ENCODE measurements at regions not wholly inside any gene's neighbourhood (a gene's known extent, or its start where the extent isn't known, plus 50 kb on each side); places are given as distances from the start of the nearest gene placed in this dataset.

- peaks cover 0 to 2% (median 0%) of the 10 kb centered on the region in 4 donors for H3K9me3 ChIP-seq (ENCODE audit: control insufficient read depth in 4 of 4, low read length in 3 of 4)
- DNase-seq (ENCODE audit: low spot score), result no peak
- no peak overlapping the region for H3K4me3 ChIP-seq (ENCODE audit: low read depth in 1 of 3, low read length in 3 of 3)
- WGBS, result 48% methylated on average over 2 of the region's 2 CpGs
- H3K27ac ChIP-seq (ENCODE audit: low read depth in 1 of 2, low read length in 2 of 2), result no peak overlapping the region
- H3K4me1 ChIP-seq (ENCODE audit: control insufficient read depth in 4 of 4, insufficient read depth in 4 of 4, low read length in 3 of 4), result no peaks in the 10 kb centered on the region
- H3K27me3 ChIP-seq (ENCODE audit: control insufficient read depth in 4 of 4, insufficient read depth in 4 of 4, low read length in 3 of 4), result no peaks in the 10 kb centered on the region
- H3K9ac ChIP-seq (ENCODE audit: low read depth in 1 of 2, low read length in 2 of 2), result no peak overlapping the region
- no peaks in the 10 kb centered on the region for H3K36me3 ChIP-seq (ENCODE audit: control insufficient read depth in 4 of 4, insufficient read depth in 3 of 4, low read depth in 1 of 4, low read length in 3 of 4)
- TF ChIP-seq GABPA (IDR thresholded peaks at IDR 0.05 in 1 of 2, conservative IDR thresholded peaks at IDR 0.05 in 1 of 2) (no peak), RAD21 (IDR thresholded peaks at IDR 0.05) (no peak), HNF4G (IDR thresholded peaks at IDR 0.05) (no peak), NR2F2 (IDR thresholded peaks at IDR 0.05) (no peak), SP1 (IDR thresholded peaks at IDR 0.05) (no peak), FOXA2 (IDR thresholded peaks at IDR 0.05) (no peak), FOXA1 (IDR thresholded peaks at IDR 0.05) (no peak), CTCF (IDR thresholded peaks at IDR 0.05; ENCODE audit: low read depth, low read length, missing input control) (no peak), TAF1 (conservative IDR thresholded peaks at IDR 0.05) (no peak), ZBTB33 (IDR thresholded peaks at IDR 0.05) (no peak), HNF4A (conservative IDR thresholded peaks at IDR 0.05) (no peak), MAX (IDR thresholded peaks at IDR 0.05) (no peak), RXRA (IDR thresholded peaks at IDR 0.05) (no peak)
These were observed 161.4 kb upstream of the HS3ST1 start for GRCh38 chr4:11590132-11590531.

GRCh38 chr4:11589676-11590075, 161.0 kb upstream of the HS3ST1 start:
- DNase-seq (ENCODE audit: low spot score), result no peak

More at GRCh38 chr4:11589676-11590075, 161.0 kb upstream of the HS3ST1 start:
- no peak overlapping the region for H3K27ac ChIP-seq (ENCODE audit: low read depth in 1 of 2, low read length in 2 of 2)
- H3K9me3 ChIP-seq (ENCODE audit: control insufficient read depth in 4 of 4, low read length in 3 of 4), result peaks cover 0 to 2% (median 0%) of the 10 kb centered on the region in 4 donors
- H3K4me1 ChIP-seq (ENCODE audit: control insufficient read depth in 4 of 4, insufficient read depth in 4 of 4, low read length in 3 of 4), result no peaks in the 10 kb centered on the region
- TF ChIP-seq FOXA1 (IDR thresholded peaks at IDR 0.05) (no peak), NR2F2 (IDR thresholded peaks at IDR 0.05) (no peak), FOXA2 (IDR thresholded peaks at IDR 0.05) (no peak), ATF3 (IDR thresholded peaks at IDR 0.05) (no peak), GABPA (IDR thresholded peaks at IDR 0.05 in 1 of 2, conservative IDR thresholded peaks at IDR 0.05 in 1 of 2) (no peak), REST (IDR thresholded peaks at IDR 0.05) (no peak), ZBTB33 (IDR thresholded peaks at IDR 0.05) (no peak), SP1 (IDR thresholded peaks at IDR 0.05) (no peak), JUND (IDR thresholded peaks at IDR 0.05) (no peak), MAX (IDR thresholded peaks at IDR 0.05) (no peak), CTCF (IDR thresholded peaks at IDR 0.05; ENCODE audit: low read depth, low read length, missing input control) (no peak), RAD21 (IDR thresholded peaks at IDR 0.05) (no peak), RXRA (IDR thresholded peaks at IDR 0.05) (no peak), YY1 (IDR thresholded peaks at IDR 0.05) (no peak)
- 52% methylated on average over 1 of the region's 1 CpG for WGBS
- H3K36me3 ChIP-seq (ENCODE audit: control insufficient read depth in 4 of 4, insufficient read depth in 3 of 4, low read depth in 1 of 4, low read length in 3 of 4), result no peaks in the 10 kb centered on the region
- H3K9ac ChIP-seq (ENCODE audit: low read depth in 1 of 2, low read length in 2 of 2), result no peak overlapping the region
- no peaks in the 10 kb centered on the region for H3K27me3 ChIP-seq (ENCODE audit: control insufficient read depth in 4 of 4, insufficient read depth in 4 of 4, low read length in 3 of 4)
- H3K4me3 ChIP-seq (ENCODE audit: low read depth in 1 of 3, low read length in 3 of 3), result no peak overlapping the region
